ENCODE measurements at regions not wholly inside any gene's neighbourhood (a gene's known extent, or its start where the extent isn't known, plus 50 kb on each side); places are given as distances from the start of the nearest gene placed in this dataset.

DNA sequence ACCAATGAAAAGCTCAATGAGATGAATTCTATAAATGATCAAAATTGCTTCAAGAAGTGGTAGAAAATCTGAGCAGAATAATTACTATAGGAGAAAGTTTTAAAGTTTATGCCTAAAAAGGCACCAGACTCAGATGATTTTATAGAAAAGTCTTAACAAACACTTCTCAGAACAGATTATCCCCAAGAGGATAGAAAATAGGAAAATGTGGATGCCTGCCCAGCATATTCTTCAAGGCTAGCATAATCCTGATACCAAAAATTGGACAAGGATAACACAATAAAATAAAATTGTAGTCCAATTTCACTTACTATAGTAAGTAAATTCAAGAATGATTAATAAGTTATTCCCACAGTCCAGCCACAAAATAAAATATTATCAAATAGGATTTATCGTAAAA lies 397.0 kb downstream of the NR2F1-AS1 start:
- TF ChIP-seq, protein P1, sequence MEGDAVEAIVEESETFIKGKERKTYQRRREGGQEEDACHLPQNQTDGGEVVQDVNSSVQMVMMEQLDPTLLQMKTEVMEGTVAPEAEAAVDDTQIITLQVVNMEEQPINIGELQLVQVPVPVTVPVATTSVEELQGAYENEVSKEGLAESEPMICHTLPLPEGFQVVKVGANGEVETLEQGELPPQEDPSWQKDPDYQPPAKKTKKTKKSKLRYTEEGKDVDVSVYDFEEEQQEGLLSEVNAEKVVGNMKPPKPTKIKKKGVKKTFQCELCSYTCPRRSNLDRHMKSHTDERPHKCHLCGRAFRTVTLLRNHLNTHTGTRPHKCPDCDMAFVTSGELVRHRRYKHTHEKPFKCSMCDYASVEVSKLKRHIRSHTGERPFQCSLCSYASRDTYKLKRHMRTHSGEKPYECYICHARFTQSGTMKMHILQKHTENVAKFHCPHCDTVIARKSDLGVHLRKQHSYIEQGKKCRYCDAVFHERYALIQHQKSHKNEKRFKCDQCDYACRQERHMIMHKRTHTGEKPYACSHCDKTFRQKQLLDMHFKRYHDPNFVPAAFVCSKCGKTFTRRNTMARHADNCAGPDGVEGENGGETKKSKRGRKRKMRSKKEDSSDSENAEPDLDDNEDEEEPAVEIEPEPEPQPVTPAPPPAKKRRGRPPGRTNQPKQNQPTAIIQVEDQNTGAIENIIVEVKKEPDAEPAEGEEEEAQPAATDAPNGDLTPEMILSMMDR (IDR thresholded peaks at IDR 0.05): no peak
- TF ChIP-seq ZFX (IDR thresholded peaks at IDR 0.05; ENCODE audit: borderline replicate concordance): no peak
